ENCODE measurements at regions not wholly inside any gene's neighbourhood (a gene's known extent, or its start where the extent isn't known, plus 50 kb on each side); places are given as distances from the start of the nearest gene placed in this dataset.

GRCh38 chr18:42620657-42621056 is 494.8 kb downstream of the RIT2 start:
- Histone ChIP-seq H3K27ac (ENCODE audit: insufficient read depth, low read depth, low read length, poor library complexity, severe bottlenecking) (no peak overlapping the region), H3K36me3 (ENCODE audit: control insufficient read depth, insufficient read depth, low read length) (no peaks in the 10 kb centered on the region), H3K27me3 (ENCODE audit: control insufficient read depth, insufficient read depth, low read length, poor library complexity, severe bottlenecking) (no peaks in the 10 kb centered on the region), H3K9me3 (ENCODE audit: control insufficient read depth, low read length) (no peaks in the 10 kb centered on the region), H3K4me3 (ENCODE audit: insufficient read depth, low read depth, low read length) (no peak overlapping the region), H3K4me1 (ENCODE audit: control insufficient read depth, insufficient read depth, low read length) (no peaks in the 10 kb centered on the region)
- 81 to 87% methylated on average over 2 of the region's 2 CpGs for WGBS, 2 experiments

- Histone ChIP-seq H3K27ac (ENCODE audit: insufficient read depth, low read depth, low read length, poor library complexity, severe bottlenecking) (no peak overlapping the region), H3K4me1 (ENCODE audit: control insufficient read depth, insufficient read depth, low read length) (no peaks in the 10 kb centered on the region), H3K36me3 (ENCODE audit: control insufficient read depth, insufficient read depth, low read length) (no peaks in the 10 kb centered on the region), H3K9me3 (ENCODE audit: control insufficient read depth, low read length) (no peaks in the 10 kb centered on the region), H3K27me3 (ENCODE audit: control insufficient read depth, insufficient read depth, low read length, poor library complexity, severe bottlenecking) (no peaks in the 10 kb centered on the region), H3K4me3 (ENCODE audit: insufficient read depth, low read depth, low read length) (no peak overlapping the region)
- 92 to 97% methylated on average over 4 of the region's 4 CpGs for WGBS, 2 experiments
These were observed 491.6 kb downstream of the RIT2 start for GRCh38 chr18:42623935-42624334.

GRCh38 chr18:42632801-42633200 is 482.7 kb downstream of the RIT2 start:
- 88 to 91% methylated on average over 1 of the region's 1 CpG for WGBS, 2 experiments
- Histone ChIP-seq H3K27ac (ENCODE audit: insufficient read depth, low read depth, low read length, poor library complexity, severe bottlenecking) (no peak overlapping the region), H3K4me1 (ENCODE audit: control insufficient read depth, insufficient read depth, low read length) (no peaks in the 10 kb centered on the region), H3K4me3 (ENCODE audit: insufficient read depth, low read depth, low read length) (no peak overlapping the region), H3K9me3 (ENCODE audit: control insufficient read depth, low read length) (no peaks in the 10 kb centered on the region), H3K27me3 (ENCODE audit: control insufficient read depth, insufficient read depth, low read length, poor library complexity, severe bottlenecking) (no peaks in the 10 kb centered on the region), H3K36me3 (ENCODE audit: control insufficient read depth, insufficient read depth, low read length) (no peaks in the 10 kb centered on the region)

- H3K4me1 ChIP-seq (ENCODE audit: control insufficient read depth, insufficient read depth, low read length): no peaks in the 10 kb centered on the region
- WGBS, 2 experiments: 70 to 82% methylated on average over 3 of the region's 3 CpGs
- H3K9me3 ChIP-seq (ENCODE audit: control insufficient read depth, low read length): no peaks in the 10 kb centered on the region
- H3K36me3 ChIP-seq (ENCODE audit: control insufficient read depth, insufficient read depth, low read length): no peaks in the 10 kb centered on the region
- no peak overlapping the region for H3K4me3 ChIP-seq (ENCODE audit: insufficient read depth, low read depth, low read length)
- H3K27ac ChIP-seq (ENCODE audit: insufficient read depth, low read depth, low read length, poor library complexity, severe bottlenecking): no peak overlapping the region
- H3K27me3 ChIP-seq (ENCODE audit: control insufficient read depth, insufficient read depth, low read length, poor library complexity, severe bottlenecking): no peaks in the 10 kb centered on the region
These were observed 480.0 kb downstream of the RIT2 start for GRCh38 chr18:42635378-42636048.

DNA sequence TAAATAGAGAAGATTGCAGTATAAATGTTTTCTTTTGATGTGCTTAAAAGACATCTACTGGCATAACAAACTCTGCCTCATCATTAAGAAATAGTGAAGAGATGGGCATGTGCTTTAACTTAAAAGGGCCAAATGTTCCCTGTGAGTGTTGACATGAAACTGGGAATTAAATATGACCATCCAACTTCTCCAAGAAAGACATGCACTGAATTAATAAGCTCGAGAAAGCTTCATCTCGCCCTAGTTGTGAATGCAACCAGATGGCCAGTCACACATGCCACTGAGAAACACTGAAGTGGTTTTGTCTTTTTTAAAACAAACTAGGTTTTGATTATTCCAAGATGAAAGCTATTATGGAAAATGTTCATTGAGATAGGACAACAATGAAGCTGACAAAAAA is 479.2 kb downstream of the RIT2 start:
- Histone ChIP-seq H3K4me3 (ENCODE audit: insufficient read depth, low read depth, low read length) (no peak overlapping the region), H3K27ac (ENCODE audit: insufficient read depth, low read depth, low read length, poor library complexity, severe bottlenecking) (no peak overlapping the region), H3K4me1 (ENCODE audit: control insufficient read depth, insufficient read depth, low read length) (no peaks in the 10 kb centered on the region), H3K27me3 (ENCODE audit: control insufficient read depth, insufficient read depth, low read length, poor library complexity, severe bottlenecking) (no peaks in the 10 kb centered on the region), H3K36me3 (ENCODE audit: control insufficient read depth, insufficient read depth, low read length) (no peaks in the 10 kb centered on the region), H3K9me3 (ENCODE audit: control insufficient read depth, low read length) (no peaks in the 10 kb centered on the region)
- WGBS, 2 experiments: 93 to 96% methylated on average over 2 of the region's 2 CpGs

- no peak overlapping the region for H3K27ac ChIP-seq (ENCODE audit: insufficient read depth, low read depth, low read length, poor library complexity, severe bottlenecking)
- no peaks in the 10 kb centered on the region for H3K27me3 ChIP-seq (ENCODE audit: control insufficient read depth, insufficient read depth, low read length, poor library complexity, severe bottlenecking)
- no peaks in the 10 kb centered on the region for H3K9me3 ChIP-seq (ENCODE audit: control insufficient read depth, low read length)
- no peaks in the 10 kb centered on the region for H3K36me3 ChIP-seq (ENCODE audit: control insufficient read depth, insufficient read depth, low read length)
- H3K4me3 ChIP-seq (ENCODE audit: insufficient read depth, low read depth, low read length): no peak overlapping the region
- H3K4me1 ChIP-seq (ENCODE audit: control insufficient read depth, insufficient read depth, low read length): no peaks in the 10 kb centered on the region
These were observed 475.3 kb downstream of the RIT2 start for GRCh38 chr18:42640160-42640559.

- Histone ChIP-seq H3K9me3 (ENCODE audit: control insufficient read depth, low read length) (no peaks in the 10 kb centered on the region), H3K27ac (ENCODE audit: insufficient read depth, low read depth, low read length, poor library complexity, severe bottlenecking) (no peak overlapping the region), H3K4me3 (ENCODE audit: insufficient read depth, low read depth, low read length) (no peak overlapping the region), H3K4me1 (ENCODE audit: control insufficient read depth, insufficient read depth, low read length) (no peaks in the 10 kb centered on the region), H3K36me3 (ENCODE audit: control insufficient read depth, insufficient read depth, low read length) (no peaks in the 10 kb centered on the region), H3K27me3 (ENCODE audit: control insufficient read depth, insufficient read depth, low read length, poor library complexity, severe bottlenecking) (no peaks in the 10 kb centered on the region)
- 91 to 96% methylated on average over 5 of the region's 5 CpGs for WGBS, 2 experiments
These were observed 473.5 kb downstream of the RIT2 start for GRCh38 chr18:42641996-42642395.

DNA sequence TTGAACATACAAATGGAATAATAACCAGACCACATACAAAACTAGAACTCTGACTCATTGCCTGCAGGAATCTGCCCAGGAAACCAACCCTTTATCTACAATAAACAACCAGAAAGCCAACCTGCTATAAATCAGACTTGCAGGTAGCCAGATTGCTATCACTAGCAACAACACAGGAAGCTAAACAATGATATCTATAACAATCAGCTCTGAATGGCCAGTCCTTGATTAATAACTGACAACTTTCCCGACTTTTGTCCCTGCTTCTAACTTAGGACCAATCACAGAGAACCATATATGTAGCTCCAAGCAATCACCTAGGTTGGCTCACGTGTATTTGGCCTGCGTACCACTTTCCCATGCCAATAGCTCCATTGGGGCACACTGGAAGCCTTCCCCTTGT is 470.8 kb downstream of the RIT2 start:
- Histone ChIP-seq H3K9me3 (ENCODE audit: control insufficient read depth, low read length) (no peaks in the 10 kb centered on the region), H3K4me1 (ENCODE audit: control insufficient read depth, insufficient read depth, low read length) (no peaks in the 10 kb centered on the region), H3K36me3 (ENCODE audit: control insufficient read depth, insufficient read depth, low read length) (no peaks in the 10 kb centered on the region), H3K4me3 (ENCODE audit: insufficient read depth, low read depth, low read length) (no peak overlapping the region), H3K27ac (ENCODE audit: insufficient read depth, low read depth, low read length, poor library complexity, severe bottlenecking) (no peak overlapping the region), H3K27me3 (ENCODE audit: control insufficient read depth, insufficient read depth, low read length, poor library complexity, severe bottlenecking) (no peaks in the 10 kb centered on the region)
- 92 to 94% methylated on average over 3 of the region's 3 CpGs for WGBS, 2 experiments

DNA sequence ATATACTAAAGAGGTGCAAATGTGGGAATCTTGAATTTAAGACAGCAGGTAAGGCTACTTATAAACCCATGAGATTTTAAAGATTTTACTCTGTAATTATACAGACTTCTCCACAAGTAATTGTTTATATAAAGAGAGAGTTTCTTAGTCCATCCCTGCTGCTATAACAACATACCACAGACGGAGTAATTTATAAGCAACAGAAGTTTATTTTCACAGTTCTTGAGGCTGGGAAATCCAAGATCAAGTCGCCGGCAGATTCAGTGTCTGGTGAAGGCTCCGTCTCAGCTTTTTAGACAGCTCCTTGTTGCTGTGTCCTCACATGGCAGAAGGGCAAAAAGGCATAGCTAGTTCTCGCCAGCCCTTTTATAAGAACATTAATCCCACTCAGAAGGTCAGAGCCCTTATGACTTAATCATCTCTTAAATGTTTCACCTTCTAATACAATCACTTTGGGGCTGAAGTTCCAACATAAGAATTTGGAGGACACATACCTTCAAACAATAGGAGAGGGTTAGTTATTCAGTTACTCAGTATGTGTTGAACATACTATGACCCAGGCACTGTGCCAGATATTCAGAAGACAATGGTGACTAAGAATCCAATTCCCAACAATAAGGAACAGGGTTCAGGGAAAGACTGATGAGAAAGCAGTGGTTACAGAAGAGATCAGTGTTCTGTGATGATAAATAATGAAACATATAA is 466.0 kb downstream of the RIT2 start:
- Histone ChIP-seq H3K4me1 (ENCODE audit: control insufficient read depth, insufficient read depth, low read length) (no peaks in the 10 kb centered on the region), H3K36me3 (ENCODE audit: control insufficient read depth, insufficient read depth, low read length) (no peaks in the 10 kb centered on the region), H3K27me3 (ENCODE audit: control insufficient read depth, insufficient read depth, low read length, poor library complexity, severe bottlenecking) (no peaks in the 10 kb centered on the region), H3K27ac (ENCODE audit: insufficient read depth, low read depth, low read length, poor library complexity, severe bottlenecking) (no peak overlapping the region), H3K9me3 (ENCODE audit: control insufficient read depth, low read length) (no peaks in the 10 kb centered on the region), H3K4me3 (ENCODE audit: insufficient read depth, low read depth, low read length) (no peak overlapping the region)
- WGBS, 2 experiments: 90 to 92% methylated on average over 5 of the region's 5 CpGs

DNA sequence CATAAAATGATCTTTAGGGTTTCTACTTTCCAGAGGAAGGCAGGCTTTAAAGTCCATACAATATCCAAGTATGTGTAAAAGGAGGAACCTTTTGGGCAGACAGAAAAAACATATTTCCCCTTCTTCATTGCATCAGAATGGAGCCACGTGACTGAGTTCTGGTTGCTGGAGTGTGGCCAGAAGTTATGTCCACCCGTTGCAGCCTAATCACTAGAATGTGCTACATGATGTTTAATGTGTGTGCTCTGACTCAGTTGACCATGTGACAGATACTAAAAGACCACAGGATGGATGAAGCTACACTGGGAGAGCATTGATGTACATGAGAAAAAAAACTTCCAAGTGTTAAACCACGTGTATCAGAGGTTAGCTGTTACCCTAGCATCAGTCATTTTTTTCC is 460.9 kb downstream of the RIT2 start:
- WGBS, 2 experiments: 91 to 97% methylated on average over 3 of the region's 3 CpGs
- H3K4me3 ChIP-seq (ENCODE audit: insufficient read depth, low read depth, low read length): no peak overlapping the region
- H3K36me3 ChIP-seq (ENCODE audit: control insufficient read depth, insufficient read depth, low read length): no peaks in the 10 kb centered on the region
- H3K4me1 ChIP-seq (ENCODE audit: control insufficient read depth, insufficient read depth, low read length): no peaks in the 10 kb centered on the region
- H3K9me3 ChIP-seq (ENCODE audit: control insufficient read depth, low read length): no peaks in the 10 kb centered on the region
- no peak overlapping the region for H3K27ac ChIP-seq (ENCODE audit: insufficient read depth, low read depth, low read length, poor library complexity, severe bottlenecking)
- H3K27me3 ChIP-seq (ENCODE audit: control insufficient read depth, insufficient read depth, low read length, poor library complexity, severe bottlenecking): no peaks in the 10 kb centered on the region
